ENCODE measurements at regions not wholly inside any gene's neighbourhood (a gene's known extent, or its start where the extent isn't known, plus 50 kb on each side); places are given as distances from the start of the nearest gene placed in this dataset.

- Histone ChIP-seq H3K4me1 (no peaks in the 10 kb centered on the region), H3K27ac (no peak overlapping the region), H3K36me3 (no peaks in the 10 kb centered on the region), H3K9me3 (no peaks in the 10 kb centered on the region), H3K27me3 (peaks cover 3% of the 10 kb centered on the region), H3K4me3 (no peak overlapping the region)
- 81 to 84% methylated on average over 4 of the region's 4 CpGs for WGBS, 2 donors (ENCODE audit: low coverage in 1 of 2)
- TF ChIP-seq CTCF (IDR thresholded peaks at IDR 0.05) (no peak), POLR2AphosphoS5 (IDR thresholded peaks at IDR 0.05) (no peak), POLR2A (IDR thresholded peaks at IDR 0.05) (no peak), EP300 (IDR thresholded peaks at IDR 0.05) (no peak)
- no peak for ATAC-seq
Measured at GRCh38 chr13:26469602-26470001, 87.9 kb upstream of the WASF3 start.

GRCh38 chr13:26471807-26472206 is 85.7 kb upstream of the WASF3 start:
- Histone ChIP-seq H3K4me1 (peaks cover 0 to 19% (median 0%) of the 10 kb centered on the region in 3 donors), H3K36me3 (no peaks in the 10 kb centered on the region), H3K27ac (no peak overlapping the region), H3K9me3 (no peaks in the 10 kb centered on the region), H3K4me3 (no peak overlapping the region), H3K27me3 (no peaks in the 10 kb centered on the region)
- WGBS, 2 donors (ENCODE audit: low coverage in 1 of 2), result 86 to 95% methylated on average over 4 to 6 of the region's 8 CpGs
- TF ChIP-seq POLR2A (IDR thresholded peaks at IDR 0.05) (no peak), POLR2AphosphoS5 (IDR thresholded peaks at IDR 0.05) (no peak), CTCF (IDR thresholded peaks at IDR 0.05) (no peak), EP300 (IDR thresholded peaks at IDR 0.05) (no peak)
- no peak for ATAC-seq

GRCh38 chr13:26473571-26474230 is 83.8 kb upstream of the WASF3 start:
- no peak for ATAC-seq
- Histone ChIP-seq H3K4me1 (peaks cover 0 to 27% (median 0%) of the 10 kb centered on the region in 3 donors), H3K27me3 (no peaks in the 10 kb centered on the region), H3K9me3 (no peaks in the 10 kb centered on the region), H3K27ac (no peak overlapping the region), H3K36me3 (no peaks in the 10 kb centered on the region), H3K4me3 (no peak overlapping the region)
- TF ChIP-seq EP300 (IDR thresholded peaks at IDR 0.05) (no peak), POLR2A (IDR thresholded peaks at IDR 0.05) (no peak), POLR2AphosphoS5 (IDR thresholded peaks at IDR 0.05) (no peak), CTCF (IDR thresholded peaks at IDR 0.05) (no peak)
- WGBS, 2 donors (ENCODE audit: low coverage in 1 of 2), result 67 to 79% methylated on average over 3 of the region's 5 CpGs

GRCh38 chr13:26474286-26474685 is 83.2 kb upstream of the WASF3 start:
- ATAC-seq, result no peak
- TF ChIP-seq POLR2A (IDR thresholded peaks at IDR 0.05) (no peak), EP300 (IDR thresholded peaks at IDR 0.05) (no peak), CTCF (IDR thresholded peaks at IDR 0.05) (no peak), POLR2AphosphoS5 (IDR thresholded peaks at IDR 0.05) (no peak)
- H3K9me3 ChIP-seq, result no peaks in the 10 kb centered on the region
- H3K27ac ChIP-seq, result no peak overlapping the region
- H3K4me1 ChIP-seq, result peaks cover 0 to 27% (median 0%) of the 10 kb centered on the region in 3 donors
- WGBS, 2 donors (ENCODE audit: low coverage in 1 of 2), result 84 to 85% methylated on average over 11 of the region's 11 CpGs
- no peak overlapping the region for H3K4me3 ChIP-seq
- H3K27me3 ChIP-seq, result no peaks in the 10 kb centered on the region
- no peaks in the 10 kb centered on the region for H3K36me3 ChIP-seq

Measured in gastroesophageal sphincter (tissue), 4 donors.